Astrocyte of the spinal cord (primary cell): ENCODE measurements at regions not wholly inside any gene's neighbourhood (a gene's known extent, or its start where the extent isn't known, plus 50 kb on each side); places are given as distances from the start of the nearest gene placed in this dataset.

Experiments
- DNase-seq: peaks from one replicate; pipeline ENCODE4 v3.0.0; 2011; ENCODE audit warnings: low read depth, low spot score
- H3K4me3 ChIP-seq: 2 replicates; pipeline ENCODE4 v1.5.1; 2011; ENCODE audit warnings: low read depth, mild to moderate bottlenecking, low read length, moderate library complexity
- in situ Hi-C: cut with HindIII; loops from 2 replicates; pipeline ENCODE4 v1.10.0; 2017; ENCODE audit warnings: low sequenced_read_pairs
- TF ChIP-seq, protein P1 (sequence below): IDR thresholded peaks from 2 replicates; pipeline ENCODE4 v1.5.1; 2012; ENCODE audit warnings: low read depth, mild to moderate bottlenecking, low read length, inconsistent platforms

DNA sequence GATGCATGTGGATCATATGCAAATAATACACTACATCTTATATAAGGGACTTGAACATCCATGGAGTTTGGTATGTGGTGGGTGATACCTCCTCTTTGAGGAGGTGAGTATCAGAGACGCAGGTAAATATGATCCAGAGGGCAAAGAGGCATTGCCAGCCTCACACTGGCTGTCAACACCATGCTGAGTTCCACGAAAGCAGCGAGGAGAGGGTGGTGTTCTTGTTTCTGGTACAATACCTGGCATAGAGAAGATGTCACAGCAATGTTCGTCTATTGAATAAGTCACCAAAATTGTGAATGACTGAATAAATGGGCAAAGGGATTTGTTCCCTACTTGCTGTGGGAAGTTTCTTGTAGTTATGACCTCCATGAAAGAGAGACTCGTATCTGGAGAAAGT, 182.2 kb downstream of the SNRPN start:
- in situ Hi-C loops = no loop called here
- H3K4me3 ChIP-seq = no peak overlapping the region
- no peak for DNase-seq
- TF ChIP-seq, protein P1, sequence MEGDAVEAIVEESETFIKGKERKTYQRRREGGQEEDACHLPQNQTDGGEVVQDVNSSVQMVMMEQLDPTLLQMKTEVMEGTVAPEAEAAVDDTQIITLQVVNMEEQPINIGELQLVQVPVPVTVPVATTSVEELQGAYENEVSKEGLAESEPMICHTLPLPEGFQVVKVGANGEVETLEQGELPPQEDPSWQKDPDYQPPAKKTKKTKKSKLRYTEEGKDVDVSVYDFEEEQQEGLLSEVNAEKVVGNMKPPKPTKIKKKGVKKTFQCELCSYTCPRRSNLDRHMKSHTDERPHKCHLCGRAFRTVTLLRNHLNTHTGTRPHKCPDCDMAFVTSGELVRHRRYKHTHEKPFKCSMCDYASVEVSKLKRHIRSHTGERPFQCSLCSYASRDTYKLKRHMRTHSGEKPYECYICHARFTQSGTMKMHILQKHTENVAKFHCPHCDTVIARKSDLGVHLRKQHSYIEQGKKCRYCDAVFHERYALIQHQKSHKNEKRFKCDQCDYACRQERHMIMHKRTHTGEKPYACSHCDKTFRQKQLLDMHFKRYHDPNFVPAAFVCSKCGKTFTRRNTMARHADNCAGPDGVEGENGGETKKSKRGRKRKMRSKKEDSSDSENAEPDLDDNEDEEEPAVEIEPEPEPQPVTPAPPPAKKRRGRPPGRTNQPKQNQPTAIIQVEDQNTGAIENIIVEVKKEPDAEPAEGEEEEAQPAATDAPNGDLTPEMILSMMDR = no peak

DNA sequence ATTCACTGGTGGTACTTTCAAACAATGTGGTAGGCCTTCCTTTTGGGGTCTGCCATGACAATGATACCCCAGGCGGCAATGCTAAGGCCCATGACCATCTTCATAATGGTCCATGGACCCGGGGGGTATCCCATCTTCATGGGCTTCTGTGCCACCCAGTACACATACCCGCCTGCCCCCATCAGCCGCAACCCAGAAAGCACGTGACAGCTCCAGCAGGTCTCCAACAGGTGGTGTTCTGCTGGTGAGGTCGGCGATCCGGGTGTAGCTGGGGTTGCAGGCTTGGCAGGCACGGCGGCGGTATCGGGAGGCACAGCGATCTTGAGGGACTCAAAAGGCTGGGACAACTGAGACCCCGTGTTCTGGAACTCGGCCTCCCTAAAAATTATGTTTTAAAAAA, 214.5 kb downstream of the SNRPN start:
- TF ChIP-seq, protein P1 = no peak
- no peak for DNase-seq
- in situ Hi-C loops = no loop called here
- no peak overlapping the region for H3K4me3 ChIP-seq

DNA sequence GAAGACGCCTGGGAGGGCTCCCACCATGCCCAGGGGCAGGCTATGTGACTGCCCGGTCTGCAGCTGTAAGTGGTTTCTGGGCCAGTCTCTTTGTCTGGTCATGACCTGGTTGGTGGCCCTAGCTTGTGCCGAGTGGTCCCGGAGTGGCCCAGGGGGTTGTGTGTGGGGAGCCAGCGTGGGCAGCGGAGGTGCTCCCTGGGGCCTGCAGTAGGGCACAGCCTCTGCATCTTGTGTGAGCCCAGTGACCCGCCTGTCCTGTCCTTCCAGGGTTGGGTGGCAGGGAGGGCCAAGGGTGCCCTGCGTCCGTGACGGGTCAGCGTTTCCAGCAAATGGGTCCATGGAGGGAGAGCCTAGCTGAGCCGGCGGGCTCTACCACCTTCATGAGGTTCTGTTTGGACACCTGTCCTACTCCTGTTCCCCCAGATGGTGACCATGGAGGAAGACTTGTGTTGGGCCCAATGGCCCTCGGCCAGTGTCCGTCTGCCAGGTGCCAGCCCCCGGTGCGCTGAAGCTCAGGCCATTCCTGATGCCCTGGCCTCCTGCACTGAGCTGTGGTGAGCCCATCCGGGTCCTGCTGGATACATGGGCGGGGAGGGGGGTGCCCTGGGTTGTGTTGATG, 215.4 kb downstream of the SNRPN start:
- TF ChIP-seq, protein P1 = no peak
- in situ Hi-C loops = no loop called here
- no peak overlapping the region for H3K4me3 ChIP-seq
- no peak for DNase-seq

DNA sequence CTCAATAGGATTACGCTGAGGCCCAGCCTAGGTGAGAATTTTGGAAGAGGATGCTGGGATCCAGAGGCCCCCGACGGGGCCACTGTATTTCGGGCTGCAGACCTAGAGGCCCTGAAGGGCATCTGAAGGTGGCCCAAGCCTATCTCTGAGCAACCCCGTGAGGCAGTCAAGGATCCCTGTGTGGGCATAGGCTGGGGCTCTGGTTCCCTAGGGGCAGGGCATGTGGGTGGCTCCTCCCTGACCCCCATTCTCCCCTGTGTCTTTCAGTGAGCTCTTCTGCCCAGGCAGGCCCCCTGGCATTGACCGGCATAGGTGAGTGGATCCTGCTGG, 216.0 kb downstream of the SNRPN start:
- in situ Hi-C loops = no loop called here
- no peak overlapping the region for H3K4me3 ChIP-seq
- no peak for DNase-seq
- TF ChIP-seq, protein P1 = no peak

DNA sequence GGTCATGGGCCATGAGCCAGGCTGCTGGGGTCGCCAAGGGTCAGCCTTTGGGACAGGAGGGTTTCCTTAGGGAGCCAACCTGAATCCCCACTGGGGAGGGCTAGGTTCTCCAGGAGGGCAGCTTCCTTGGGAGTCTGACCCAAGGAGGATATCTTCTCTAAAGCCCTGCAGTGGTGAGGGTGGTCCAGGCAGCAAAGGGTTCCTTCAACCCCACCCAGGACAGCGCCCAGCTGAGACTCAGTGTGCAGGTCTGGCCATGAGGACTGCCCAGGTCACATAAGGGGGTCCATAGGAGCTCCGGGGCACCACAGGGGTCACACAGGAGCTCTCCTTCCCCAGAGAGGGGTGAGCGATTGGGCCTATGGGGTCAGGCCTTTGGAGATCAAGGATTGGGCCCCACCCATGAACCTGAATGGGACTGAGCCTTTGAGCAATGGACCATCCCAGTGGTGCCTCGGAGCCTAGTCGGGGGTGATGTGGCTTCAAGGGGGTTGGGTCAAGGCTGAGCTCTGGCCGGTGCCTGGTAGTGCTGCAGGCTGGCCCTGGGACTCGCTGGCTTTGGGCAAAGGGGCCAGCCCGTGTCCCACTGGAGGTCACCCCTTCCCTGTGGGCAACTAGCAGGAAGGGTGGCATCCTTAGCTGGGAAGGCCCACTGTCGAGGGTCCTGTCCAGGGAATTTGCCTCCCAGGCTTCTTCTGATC, 216.5 kb downstream of the SNRPN start:
- no peak for DNase-seq
- TF ChIP-seq, protein P1 = no peak
- H3K4me3 ChIP-seq = no peak overlapping the region
- in situ Hi-C loops = no loop called here

DNA sequence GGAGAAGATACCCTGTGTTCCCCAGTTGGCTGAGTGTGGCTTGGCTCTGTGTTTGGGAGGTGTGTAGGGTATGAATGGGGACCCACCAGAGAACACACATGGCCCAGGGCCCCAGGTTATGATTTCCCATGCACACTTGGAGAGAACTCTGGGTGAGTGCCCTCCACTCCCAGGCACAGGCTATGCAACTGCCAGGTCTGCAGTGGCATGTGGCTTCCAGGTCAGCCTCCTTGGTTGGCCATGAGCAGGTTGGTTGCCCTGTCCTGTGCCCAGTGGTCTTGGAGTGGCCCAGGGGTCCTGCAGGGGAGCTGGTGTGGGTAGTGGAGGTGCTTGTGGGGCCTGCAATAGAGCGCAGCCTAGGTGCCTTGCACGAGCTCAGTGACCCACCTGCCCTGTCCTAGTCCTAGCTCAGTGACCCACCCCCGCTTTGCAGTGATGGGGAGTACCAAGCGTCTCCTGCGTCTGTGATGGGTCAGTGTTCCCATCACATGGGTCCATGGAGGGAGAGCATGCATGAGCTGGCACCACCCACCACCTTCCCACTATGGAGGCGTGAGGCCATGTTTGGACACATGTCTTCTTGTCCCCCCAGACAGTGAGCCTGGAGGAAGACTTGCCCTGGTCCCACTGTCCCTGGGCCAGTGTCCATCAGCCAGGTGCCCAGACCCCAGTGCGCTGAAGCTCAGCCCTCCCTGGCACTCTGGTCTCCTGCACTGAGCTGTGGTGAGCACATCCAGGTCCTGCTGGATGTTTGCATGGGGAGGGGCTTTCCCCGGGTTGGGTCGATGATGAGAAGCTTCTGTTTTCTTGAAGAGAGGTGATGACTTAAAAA, 217.3 kb downstream of the SNRPN start:
- DNase-seq = no peak
- TF ChIP-seq, protein P1 = no peak
- in situ Hi-C loops = no loop called here
- H3K4me3 ChIP-seq = no peak overlapping the region
